Coronary artery (tissue), 2 donors: ENCODE measurements at regions not wholly inside any gene's neighbourhood (a gene's known extent, or its start where the extent isn't known, plus 50 kb on each side); places are given as distances from the start of the nearest gene placed in this dataset.
A peak's percentile ranks its signal among the peaks of the same experiment; 100 is the strongest.

Experiments used
- DNase-seq: peaks from one replicate; pipeline ENCODE4 v3.0.0-alpha.2; 2017; ENCODE audit warnings: low spot score
- H3K27ac ChIP-seq, 2 donors: fragments of 200-600 bp; sonication (generic); one replicate each; pipeline ENCODE4 v1.5.1; 2016 to 2019
- H3K4me3 ChIP-seq: fragments of 200-600 bp; sonication (generic); 2 replicates; pipeline ENCODE4 v1.5.1; 2016; ENCODE audit warnings: mild to moderate bottlenecking, moderate library complexity
- TF ChIP-seq, protein P1 (sequence below): fragments of 200-600 bp; sonication (generic); IDR thresholded peaks from one replicate; pipeline ENCODE4 v1.5.1; 2019; ENCODE audit warnings: antibody characterized with exemption

DNA sequence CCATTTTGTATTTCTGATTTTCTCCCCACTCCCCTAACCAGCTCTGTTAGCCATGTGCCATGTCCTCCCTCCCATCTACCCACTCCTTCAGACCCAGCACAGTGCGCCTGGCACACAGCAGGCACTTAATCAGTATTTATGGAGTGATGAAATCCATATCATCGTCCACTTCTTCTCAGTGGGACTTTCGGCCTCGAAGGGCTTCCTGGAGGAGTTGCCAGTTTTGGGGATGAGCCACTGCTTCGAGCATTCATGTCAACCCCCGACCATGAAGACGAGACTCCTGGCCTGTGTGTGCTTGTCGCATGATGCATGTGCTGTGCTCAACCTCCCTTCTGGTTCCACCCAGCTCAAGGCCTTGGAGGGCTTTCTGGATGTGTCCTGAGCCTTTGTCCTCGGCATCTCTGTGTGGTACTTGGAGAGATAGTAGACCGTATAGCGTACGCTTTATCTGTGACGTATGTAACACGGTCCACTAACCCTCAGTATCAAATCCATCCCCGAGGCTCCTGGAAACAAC is 119.5 kb upstream of the RTL1 start:
- DNase-seq: peak; percentile 17
- Histone ChIP-seq H3K27ac (no peak overlapping the region), H3K4me3 (no peak overlapping the region)
- TF ChIP-seq, protein P1, sequence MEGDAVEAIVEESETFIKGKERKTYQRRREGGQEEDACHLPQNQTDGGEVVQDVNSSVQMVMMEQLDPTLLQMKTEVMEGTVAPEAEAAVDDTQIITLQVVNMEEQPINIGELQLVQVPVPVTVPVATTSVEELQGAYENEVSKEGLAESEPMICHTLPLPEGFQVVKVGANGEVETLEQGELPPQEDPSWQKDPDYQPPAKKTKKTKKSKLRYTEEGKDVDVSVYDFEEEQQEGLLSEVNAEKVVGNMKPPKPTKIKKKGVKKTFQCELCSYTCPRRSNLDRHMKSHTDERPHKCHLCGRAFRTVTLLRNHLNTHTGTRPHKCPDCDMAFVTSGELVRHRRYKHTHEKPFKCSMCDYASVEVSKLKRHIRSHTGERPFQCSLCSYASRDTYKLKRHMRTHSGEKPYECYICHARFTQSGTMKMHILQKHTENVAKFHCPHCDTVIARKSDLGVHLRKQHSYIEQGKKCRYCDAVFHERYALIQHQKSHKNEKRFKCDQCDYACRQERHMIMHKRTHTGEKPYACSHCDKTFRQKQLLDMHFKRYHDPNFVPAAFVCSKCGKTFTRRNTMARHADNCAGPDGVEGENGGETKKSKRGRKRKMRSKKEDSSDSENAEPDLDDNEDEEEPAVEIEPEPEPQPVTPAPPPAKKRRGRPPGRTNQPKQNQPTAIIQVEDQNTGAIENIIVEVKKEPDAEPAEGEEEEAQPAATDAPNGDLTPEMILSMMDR: no peak

DNA sequence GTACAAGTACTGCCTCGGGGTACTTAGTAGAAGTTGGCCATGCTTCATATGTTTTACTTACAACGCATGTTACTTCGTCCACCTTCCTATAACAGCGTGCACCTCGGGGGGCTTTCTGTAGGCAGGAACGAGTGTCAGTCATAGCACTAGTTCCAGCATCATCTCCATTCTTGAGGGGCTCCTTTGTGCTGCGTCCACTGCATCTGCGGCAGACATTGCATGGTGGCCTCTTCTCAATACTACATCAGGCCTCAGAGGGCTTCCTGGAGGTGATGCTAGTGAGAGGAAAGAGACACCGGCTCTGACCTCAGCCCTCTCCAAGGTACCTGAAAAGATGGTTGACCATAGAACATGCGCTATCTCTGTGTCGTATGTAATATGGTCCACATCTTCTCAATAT is 121.2 kb upstream of the RTL1 start:
- H3K4me3 ChIP-seq: no peak overlapping the region
- DNase-seq: peak; percentile 56
- TF ChIP-seq, protein P1: no peak

DNA sequence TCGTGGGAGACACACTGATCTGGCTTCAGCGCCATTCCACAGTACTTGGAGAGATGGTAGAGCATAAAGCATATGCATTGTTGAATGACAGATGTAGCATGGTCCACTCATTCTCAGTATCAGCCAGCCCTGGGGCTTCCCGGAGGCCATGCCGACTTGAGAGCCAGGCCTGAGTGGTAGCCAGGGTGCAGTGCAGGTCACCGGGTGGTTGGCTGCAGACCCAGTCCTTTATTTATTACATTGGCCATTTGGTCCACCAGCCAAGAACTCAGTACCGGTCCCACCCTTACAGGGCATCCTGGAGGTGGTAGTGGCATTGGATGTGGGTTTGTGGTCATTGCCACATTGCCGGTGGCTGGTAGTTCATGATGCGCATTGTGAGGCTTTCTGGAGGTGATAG is 121.6 kb upstream of the RTL1 start:
- no peak overlapping the region for H3K4me3 ChIP-seq
- peak; percentile 61 for DNase-seq
- no peak overlapping the region for H3K27ac ChIP-seq
- TF ChIP-seq, protein P1: no peak

More for the DNA sequence above, 121.2 kb upstream of the RTL1 start:
- H3K27ac ChIP-seq: no peak overlapping the region

DNA sequence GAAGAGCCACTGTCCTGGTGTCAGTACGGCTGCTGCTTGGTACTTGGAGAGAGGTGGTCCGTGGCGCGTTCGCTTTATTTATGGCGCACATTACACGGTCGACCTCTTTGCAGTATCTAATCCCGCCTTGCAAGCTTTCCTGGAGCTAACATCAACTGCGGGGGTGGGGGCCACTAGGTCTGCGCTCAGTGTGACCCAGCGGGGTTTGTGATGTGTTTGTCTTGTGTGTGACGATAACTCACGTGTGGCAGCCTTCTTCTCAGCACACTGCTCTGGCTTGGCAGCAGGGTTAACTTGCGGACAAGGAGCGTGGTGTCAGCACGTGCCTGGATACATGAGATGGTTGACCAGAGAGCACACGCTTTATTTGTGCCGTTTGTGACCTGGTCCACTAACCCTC is 122.2 kb upstream of the RTL1 start:
- Histone ChIP-seq H3K27ac (no peak overlapping the region), H3K4me3 (no peak overlapping the region)
- TF ChIP-seq, protein P1: no peak
- no peak for DNase-seq

DNA sequence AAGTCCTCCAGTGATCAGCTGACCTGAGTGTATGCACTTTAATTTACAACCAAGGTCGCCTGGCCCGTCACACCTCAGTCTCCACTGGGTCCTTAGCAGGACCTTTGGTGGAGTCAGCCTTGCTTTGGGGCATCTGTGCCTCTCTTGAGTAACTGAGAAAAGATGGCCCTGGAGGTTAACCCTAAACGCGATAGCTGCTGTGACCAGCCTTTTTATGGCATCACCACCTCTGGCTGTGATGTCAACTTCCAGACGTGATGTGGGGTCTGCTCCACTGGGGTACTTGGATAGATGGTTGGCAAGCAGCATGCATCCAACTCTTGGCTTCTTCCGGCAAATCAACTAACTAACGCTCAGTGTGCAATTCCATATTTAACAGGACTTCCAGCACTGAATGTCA is 122.8 kb upstream of the RTL1 start:
- DNase-seq: no peak
- Histone ChIP-seq H3K4me3 (no peak overlapping the region), H3K27ac (no peak overlapping the region)
- TF ChIP-seq, protein P1: no peak

DNA sequence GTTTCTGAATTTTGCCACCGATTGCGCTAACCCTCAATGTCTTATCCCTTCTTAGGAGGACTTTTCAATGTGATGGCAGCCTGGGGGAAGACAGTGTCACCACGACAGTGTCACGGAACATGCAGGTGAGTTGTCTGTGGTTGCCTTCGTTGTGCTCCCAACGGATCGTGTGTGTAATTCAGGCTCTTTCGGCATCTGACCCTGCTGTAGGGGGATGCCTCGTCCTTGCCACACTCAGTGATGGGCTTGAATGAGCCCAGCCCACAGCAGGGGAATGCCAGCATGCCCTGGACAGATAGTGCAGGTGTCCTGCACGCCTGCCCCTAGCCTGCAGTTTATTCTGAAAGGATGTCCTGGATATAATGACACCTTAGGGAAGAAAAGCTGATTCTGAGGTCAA is 123.8 kb upstream of the RTL1 start:
- Histone ChIP-seq H3K4me3 (no peak overlapping the region), H3K27ac (no peak overlapping the region)
- TF ChIP-seq, protein P1: no peak
- DNase-seq: no peak

DNA sequence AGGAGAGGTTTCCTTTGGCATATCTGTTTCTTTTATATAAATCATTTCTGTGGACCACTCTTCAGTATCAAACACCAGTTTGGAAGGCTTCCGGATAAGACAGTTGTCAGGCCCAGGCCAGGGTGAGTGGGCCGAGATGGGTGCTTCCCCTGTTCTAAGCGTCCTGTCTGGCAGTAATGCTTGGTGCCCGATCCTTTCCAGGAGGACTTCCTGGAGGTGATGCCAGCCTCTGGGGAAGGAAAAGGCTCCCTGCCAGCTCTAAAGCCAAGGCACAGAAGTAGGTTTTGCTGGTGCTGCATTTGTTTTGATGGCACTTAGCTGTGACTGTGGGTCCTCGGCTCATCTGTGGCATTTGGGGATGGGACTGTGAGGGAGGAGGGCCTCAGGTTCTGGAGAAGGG is 124.4 kb upstream of the RTL1 start:
- DNase-seq: no peak
- H3K27ac ChIP-seq: no peak overlapping the region
- TF ChIP-seq, protein P1: no peak
- H3K4me3 ChIP-seq: no peak overlapping the region
